ENCODE measurements at regions not wholly inside any gene's neighbourhood (a gene's known extent, or its start where the extent isn't known, plus 50 kb on each side); places are given as distances from the start of the nearest gene placed in this dataset.

GRCh38 chr21:14613486-14614224, 67.5 kb upstream of the SAMSN1 start:
- no peak for TF ChIP-seq EZH2 (IDR thresholded peaks at IDR 0.05; ENCODE audit: low read length)
- TF ChIP-seq CTCF (optimal IDR thresholded peaks at IDR 0.05 in 1 of 3, IDR thresholded peaks at IDR 0.05 in 1 of 3, conservative IDR thresholded peaks at IDR 0.05 in 1 of 3; ENCODE audit: extremely low read depth in 1 of 3, insufficient read depth in 2 of 3, low read length in 3 of 3) = no peak
